ENCODE measurements at regions not wholly inside any gene's neighbourhood (a gene's known extent, or its start where the extent isn't known, plus 50 kb on each side); places are given as distances from the start of the nearest gene placed in this dataset.
A peak's percentile ranks its signal among the peaks of the same experiment; 100 is the strongest.

GRCh38 chr9:12516573-12516972 lies 176.6 kb upstream of the TYRP1 start:
- TF ChIP-seq, protein P1, sequence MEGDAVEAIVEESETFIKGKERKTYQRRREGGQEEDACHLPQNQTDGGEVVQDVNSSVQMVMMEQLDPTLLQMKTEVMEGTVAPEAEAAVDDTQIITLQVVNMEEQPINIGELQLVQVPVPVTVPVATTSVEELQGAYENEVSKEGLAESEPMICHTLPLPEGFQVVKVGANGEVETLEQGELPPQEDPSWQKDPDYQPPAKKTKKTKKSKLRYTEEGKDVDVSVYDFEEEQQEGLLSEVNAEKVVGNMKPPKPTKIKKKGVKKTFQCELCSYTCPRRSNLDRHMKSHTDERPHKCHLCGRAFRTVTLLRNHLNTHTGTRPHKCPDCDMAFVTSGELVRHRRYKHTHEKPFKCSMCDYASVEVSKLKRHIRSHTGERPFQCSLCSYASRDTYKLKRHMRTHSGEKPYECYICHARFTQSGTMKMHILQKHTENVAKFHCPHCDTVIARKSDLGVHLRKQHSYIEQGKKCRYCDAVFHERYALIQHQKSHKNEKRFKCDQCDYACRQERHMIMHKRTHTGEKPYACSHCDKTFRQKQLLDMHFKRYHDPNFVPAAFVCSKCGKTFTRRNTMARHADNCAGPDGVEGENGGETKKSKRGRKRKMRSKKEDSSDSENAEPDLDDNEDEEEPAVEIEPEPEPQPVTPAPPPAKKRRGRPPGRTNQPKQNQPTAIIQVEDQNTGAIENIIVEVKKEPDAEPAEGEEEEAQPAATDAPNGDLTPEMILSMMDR (IDR thresholded peaks at IDR 0.05; ENCODE audit: low read depth, low read length) = no peak
- in situ Hi-C loops (cut with HindIII; ENCODE audit: low sequenced_read_pairs) = no loop called here

DNA sequence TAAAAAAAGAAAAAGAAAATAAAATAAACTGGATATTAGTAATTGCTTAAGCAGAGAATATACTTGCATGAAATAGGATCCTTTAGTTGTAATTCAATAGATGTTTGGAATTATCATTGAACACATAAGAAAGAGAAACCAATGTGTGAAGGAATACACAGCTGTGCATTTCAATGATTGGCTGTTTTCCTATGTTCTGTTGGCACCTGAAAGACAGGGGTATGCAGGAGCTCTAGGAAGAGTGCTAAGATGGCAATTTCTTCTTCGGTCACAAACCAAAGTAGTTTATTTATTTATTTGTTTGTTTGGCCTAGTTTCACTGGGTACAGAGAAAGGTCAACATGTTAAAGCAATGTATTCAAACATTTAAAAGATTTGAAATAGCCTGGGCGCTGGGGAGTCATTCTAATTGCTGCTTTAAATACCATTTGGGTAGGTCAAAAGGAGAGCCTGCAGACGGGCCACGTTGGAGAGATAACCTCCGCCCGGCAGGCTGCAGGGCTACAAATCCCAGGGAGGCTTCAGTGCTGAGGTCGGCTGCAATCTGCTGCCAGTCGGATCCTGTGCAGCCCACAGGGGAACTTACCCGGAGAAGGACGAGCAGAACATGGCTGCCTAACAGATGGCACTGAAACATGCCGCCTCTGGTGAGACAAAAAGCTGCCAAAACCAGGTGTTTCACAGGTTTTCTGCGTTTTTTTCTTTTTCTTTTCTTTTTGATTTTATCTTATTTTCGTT lies 154.2 kb upstream of the TYRP1 start:
- no peak overlapping the region for H3K4me3 ChIP-seq (ENCODE audit: low read depth, low read length)
- in situ Hi-C loops (cut with HindIII; ENCODE audit: low sequenced_read_pairs) = no loop called here
- TF ChIP-seq, protein P1 (IDR thresholded peaks at IDR 0.05; ENCODE audit: low read depth, low read length) = no peak

More at GRCh38 chr9:12516573-12516972, 176.6 kb upstream of the TYRP1 start:
- H3K4me3 ChIP-seq (ENCODE audit: low read depth, low read length) = no peak overlapping the region
- DNase-seq (ENCODE audit: low read depth, low spot score) = no peak

GRCh38 chr9:12539580-12539975 lies 153.6 kb upstream of the TYRP1 start:
- in situ Hi-C loops (cut with HindIII; ENCODE audit: low sequenced_read_pairs) = no loop called here
- H3K4me3 ChIP-seq (ENCODE audit: low read depth, low read length) = no peak overlapping the region
- TF ChIP-seq, protein P1 (IDR thresholded peaks at IDR 0.05; ENCODE audit: low read depth, low read length) = no peak
- no peak for DNase-seq (ENCODE audit: low read depth, low spot score)

More for the DNA sequence above, 154.2 kb upstream of the TYRP1 start:
- DNase-seq (ENCODE audit: low read depth, low spot score) = no peak

DNA sequence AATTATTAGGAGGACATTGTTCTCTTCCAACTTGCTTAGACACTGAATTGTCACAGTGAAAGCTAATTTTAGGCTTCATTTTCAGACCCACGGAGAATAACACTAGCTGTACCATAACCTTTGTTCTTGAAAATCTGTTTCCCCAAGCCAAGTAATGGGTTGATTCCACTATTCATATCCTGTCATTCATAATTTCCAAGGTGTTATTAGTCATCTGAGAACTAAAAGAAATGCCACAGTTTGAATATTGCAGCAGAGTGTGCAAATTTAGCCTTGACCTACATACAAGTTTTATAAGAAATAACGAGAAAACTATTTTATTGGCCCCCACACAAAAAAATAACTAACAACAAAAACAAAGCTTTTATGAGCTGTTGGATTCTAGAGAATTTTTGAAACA lies 148.5 kb upstream of the TYRP1 start:
- in situ Hi-C loops (cut with HindIII; ENCODE audit: low sequenced_read_pairs) = no loop called here
- H3K4me3 ChIP-seq (ENCODE audit: low read depth, low read length) = no peak overlapping the region
- TF ChIP-seq, protein P1 (IDR thresholded peaks at IDR 0.05; ENCODE audit: low read depth, low read length) = no peak
- no peak for DNase-seq (ENCODE audit: low read depth, low spot score)

- in situ Hi-C loops (cut with HindIII; ENCODE audit: low sequenced_read_pairs) = no loop called here
- H3K4me3 ChIP-seq (ENCODE audit: low read depth, low read length) = no peak overlapping the region
- TF ChIP-seq, protein P1 (IDR thresholded peaks at IDR 0.05; ENCODE audit: low read depth, low read length) = peak; percentile 7
- DNase-seq (ENCODE audit: low read depth, low spot score) = peak; percentile 12
Measured at GRCh38 chr9:12554636-12555035, 138.5 kb upstream of the TYRP1 start.

- in situ Hi-C loops (cut with HindIII; ENCODE audit: low sequenced_read_pairs) = no loop called here
- no peak for DNase-seq (ENCODE audit: low read depth, low spot score)
- TF ChIP-seq, protein P1 (IDR thresholded peaks at IDR 0.05; ENCODE audit: low read depth, low read length) = no peak
- H3K4me3 ChIP-seq (ENCODE audit: low read depth, low read length) = no peak overlapping the region
Measured at GRCh38 chr9:12566404-12567090, 126.6 kb upstream of the TYRP1 start.

Data from astrocyte of the spinal cord (primary cell).